Choroid plexus epithelial cell (primary cell): ENCODE measurements at regions not wholly inside any gene's neighbourhood (a gene's known extent, or its start where the extent isn't known, plus 50 kb on each side); places are given as distances from the start of the nearest gene placed in this dataset.

Experiments
- DNase-seq: peaks from one replicate; pipeline ENCODE4 v3.0.0-alpha.2; 2010; ENCODE audit warnings: low read depth
- H3K4me3 ChIP-seq: 2 replicates; pipeline ENCODE4 v1.5.1; 2011; ENCODE audit warnings: low read depth, mild to moderate bottlenecking, control low read depth, low read length, moderate library complexity
- TF ChIP-seq, protein P1 (sequence below): conservative IDR thresholded peaks from 2 replicates; pipeline ENCODE4 v1.5.1; 2011; ENCODE audit warnings: low read depth, mild to moderate bottlenecking, control low read depth, inconsistent platforms, low read length, moderate library complexity

DNA sequence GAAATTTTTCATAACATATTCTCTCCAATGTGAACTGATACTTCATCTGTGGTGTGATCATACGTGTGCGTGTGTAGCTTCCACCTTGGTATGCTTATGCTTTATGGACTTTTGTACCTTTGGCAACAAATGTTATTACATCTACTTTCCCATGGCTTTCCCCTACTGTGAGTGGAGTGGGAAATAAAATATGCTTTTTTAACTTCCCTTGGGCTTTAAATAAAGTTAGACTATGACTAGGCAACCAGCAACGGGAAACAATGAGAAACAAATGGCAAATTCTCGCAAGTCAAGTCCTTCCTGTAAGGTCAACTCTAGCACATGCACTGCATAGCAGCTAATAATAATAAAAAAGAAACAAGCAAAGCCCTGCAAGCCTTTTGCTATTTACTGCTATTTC lies 205.0 kb upstream of the PDE5A start:
- TF ChIP-seq, protein P1, sequence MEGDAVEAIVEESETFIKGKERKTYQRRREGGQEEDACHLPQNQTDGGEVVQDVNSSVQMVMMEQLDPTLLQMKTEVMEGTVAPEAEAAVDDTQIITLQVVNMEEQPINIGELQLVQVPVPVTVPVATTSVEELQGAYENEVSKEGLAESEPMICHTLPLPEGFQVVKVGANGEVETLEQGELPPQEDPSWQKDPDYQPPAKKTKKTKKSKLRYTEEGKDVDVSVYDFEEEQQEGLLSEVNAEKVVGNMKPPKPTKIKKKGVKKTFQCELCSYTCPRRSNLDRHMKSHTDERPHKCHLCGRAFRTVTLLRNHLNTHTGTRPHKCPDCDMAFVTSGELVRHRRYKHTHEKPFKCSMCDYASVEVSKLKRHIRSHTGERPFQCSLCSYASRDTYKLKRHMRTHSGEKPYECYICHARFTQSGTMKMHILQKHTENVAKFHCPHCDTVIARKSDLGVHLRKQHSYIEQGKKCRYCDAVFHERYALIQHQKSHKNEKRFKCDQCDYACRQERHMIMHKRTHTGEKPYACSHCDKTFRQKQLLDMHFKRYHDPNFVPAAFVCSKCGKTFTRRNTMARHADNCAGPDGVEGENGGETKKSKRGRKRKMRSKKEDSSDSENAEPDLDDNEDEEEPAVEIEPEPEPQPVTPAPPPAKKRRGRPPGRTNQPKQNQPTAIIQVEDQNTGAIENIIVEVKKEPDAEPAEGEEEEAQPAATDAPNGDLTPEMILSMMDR, result no peak
- H3K4me3 ChIP-seq, result no peak overlapping the region
- peak; percentile 32 for DNase-seq

DNA sequence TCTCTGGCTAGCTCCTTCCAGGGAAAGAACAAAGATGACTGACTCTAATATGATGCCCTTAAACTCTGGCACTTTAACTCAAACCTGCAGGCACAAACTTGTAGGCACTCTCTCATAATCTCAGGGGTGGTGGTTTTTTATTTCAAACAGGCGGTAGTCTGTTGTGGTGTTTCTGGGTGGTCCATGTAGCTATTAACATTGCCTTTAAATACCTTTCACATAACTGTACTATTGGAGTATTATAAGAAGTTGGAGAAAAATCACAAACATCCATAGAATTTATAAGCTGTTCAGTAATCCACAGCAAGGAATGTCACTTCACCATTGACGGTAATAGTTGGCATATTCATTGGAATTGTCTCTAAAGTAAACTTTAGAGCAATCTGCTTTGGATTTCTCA lies 204.2 kb upstream of the PDE5A start:
- TF ChIP-seq, protein P1, result no peak
- no peak for DNase-seq
- H3K4me3 ChIP-seq, result no peak overlapping the region

DNA sequence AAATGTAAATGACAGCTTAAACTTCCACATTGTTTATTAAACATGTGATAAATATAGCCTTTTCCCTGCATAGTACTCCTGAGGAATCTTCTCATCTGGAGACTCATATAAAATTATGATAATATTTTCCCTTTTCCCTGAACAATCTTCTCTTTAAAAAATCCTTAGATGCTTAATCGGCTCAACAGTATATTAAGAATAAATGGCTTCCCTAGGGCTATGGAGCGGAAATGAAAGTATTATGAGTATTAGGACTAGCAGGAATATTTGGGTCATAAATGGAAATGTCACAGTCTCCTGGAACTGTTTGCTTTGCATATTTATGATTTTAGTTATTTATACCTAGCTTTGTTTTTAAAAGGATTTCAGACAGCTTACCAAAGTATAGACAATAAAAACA lies 200.7 kb upstream of the PDE5A start:
- TF ChIP-seq, protein P1, result no peak
- no peak for DNase-seq

DNA sequence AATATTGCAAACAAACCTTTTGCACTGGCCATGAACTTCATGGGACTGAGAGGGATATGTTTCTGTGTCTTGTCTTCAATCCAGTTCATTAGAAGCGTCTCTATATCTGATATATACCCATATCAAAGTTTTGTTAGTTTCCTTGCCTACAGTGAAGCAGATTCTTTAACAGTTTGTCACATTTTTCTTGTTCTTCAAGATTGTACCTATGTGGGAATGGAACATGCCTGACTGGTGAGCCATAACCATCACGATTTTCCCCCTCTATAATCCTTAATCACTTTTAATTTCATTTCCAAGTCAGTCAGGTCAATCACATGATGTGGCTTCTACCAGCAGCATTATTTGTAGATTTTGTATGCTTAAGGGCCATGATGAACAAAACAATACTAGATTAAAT lies 197.1 kb upstream of the PDE5A start:
- no peak for DNase-seq
- H3K4me3 ChIP-seq, result no peak overlapping the region
- TF ChIP-seq, protein P1, result no peak

More for the DNA sequence above, 200.7 kb upstream of the PDE5A start:
- no peak overlapping the region for H3K4me3 ChIP-seq

DNA sequence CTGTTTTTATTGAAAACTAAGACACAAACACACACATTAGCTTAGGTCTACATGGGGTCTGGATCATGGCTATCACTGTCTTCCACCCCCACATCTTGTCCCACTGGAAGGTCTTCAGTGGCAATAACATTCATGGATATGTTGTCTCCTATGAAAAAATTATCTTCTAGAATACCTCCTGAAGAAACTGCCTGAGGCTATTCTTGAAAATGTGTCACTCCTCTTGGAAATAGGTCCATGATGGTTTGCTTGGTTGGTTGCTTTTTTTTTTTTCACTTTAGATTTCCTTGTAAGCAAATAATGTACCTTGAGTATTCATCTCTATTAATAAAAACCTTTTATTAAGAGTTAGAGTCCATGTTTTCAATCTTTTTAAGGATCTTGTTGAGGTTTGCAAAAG lies 195.3 kb upstream of the PDE5A start:
- no peak for DNase-seq
- TF ChIP-seq, protein P1, result no peak

DNA sequence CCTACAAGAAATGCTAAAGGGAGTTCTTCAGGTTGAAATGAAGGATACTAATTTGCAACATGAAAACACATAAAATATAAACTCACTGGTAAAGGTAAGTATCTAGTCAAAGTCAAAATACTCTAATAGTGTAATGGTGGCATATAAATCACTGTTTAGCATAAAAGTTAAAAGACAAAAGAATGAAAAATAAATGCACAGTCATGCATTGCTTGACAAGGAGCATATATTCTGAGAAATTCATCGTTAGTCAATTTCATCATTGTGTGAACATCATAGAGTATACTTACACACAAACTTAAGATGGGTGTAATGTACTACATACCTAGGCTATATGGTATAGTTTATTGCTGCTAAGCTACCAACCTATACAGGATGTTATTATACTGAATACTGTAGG lies 194.4 kb upstream of the PDE5A start:
- DNase-seq, result no peak
- TF ChIP-seq, protein P1, result no peak
- no peak overlapping the region for H3K4me3 ChIP-seq

More for the DNA sequence above, 195.3 kb upstream of the PDE5A start:
- H3K4me3 ChIP-seq, result no peak overlapping the region

DNA sequence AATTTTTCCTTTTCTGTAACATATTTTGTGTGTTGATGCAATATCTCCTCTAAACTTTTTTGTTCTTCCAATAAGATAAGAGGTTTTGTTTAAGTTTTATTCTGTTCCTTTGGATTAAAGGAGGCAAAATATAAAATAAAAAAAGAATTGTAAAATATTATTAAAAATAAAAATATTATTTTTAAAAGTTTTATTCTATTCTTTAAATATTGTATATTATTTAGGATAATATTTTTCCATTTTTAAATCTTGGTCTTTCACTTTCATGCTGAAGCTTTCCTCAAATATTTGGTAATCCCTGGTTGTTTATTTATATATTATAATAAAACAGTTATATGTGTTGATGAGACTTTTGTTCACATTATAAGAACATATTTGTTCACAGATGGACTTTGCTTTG lies 187.9 kb upstream of the PDE5A start:
- TF ChIP-seq, protein P1, result no peak
- H3K4me3 ChIP-seq, result no peak overlapping the region
- no peak for DNase-seq
